ENCODE measurements at regions not wholly inside any gene's neighbourhood (a gene's known extent, or its start where the extent isn't known, plus 50 kb on each side); places are given as distances from the start of the nearest gene placed in this dataset.

DNA sequence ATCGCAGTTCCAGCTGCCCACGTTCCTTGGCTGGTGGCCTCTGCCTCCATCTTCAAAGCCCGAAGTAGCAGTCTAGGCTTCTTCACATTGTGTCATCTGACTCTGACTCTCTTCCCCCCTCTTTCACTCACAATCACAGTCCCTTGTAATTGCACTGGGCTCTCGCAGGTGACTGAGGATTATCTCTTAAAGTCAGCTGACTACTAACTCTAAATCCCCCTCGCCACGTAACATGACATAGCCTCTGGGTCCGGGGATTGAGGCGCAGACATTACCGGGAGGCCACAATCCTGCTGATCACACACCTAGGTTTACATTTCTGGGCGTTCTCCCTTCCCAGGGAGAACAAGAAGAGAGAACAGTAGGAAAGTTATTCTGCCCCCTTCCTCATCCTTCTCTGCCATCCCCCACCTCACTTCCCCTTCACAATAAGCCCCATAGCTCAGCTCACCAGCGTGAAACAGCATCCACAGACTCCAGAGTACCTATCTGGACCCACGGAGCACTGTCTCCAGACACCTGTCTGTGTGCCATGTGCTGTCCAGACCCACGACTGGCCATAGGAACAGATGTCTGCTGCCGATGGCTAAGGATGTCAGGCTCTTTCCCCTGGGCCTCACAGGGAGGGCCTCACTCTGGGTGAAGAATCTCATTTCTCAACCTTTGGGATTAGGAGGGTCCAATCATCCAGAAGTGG lies 64.3 kb upstream of the FZD7 start:
- no peak for DNase-seq (ENCODE audit: low read depth)

DNA sequence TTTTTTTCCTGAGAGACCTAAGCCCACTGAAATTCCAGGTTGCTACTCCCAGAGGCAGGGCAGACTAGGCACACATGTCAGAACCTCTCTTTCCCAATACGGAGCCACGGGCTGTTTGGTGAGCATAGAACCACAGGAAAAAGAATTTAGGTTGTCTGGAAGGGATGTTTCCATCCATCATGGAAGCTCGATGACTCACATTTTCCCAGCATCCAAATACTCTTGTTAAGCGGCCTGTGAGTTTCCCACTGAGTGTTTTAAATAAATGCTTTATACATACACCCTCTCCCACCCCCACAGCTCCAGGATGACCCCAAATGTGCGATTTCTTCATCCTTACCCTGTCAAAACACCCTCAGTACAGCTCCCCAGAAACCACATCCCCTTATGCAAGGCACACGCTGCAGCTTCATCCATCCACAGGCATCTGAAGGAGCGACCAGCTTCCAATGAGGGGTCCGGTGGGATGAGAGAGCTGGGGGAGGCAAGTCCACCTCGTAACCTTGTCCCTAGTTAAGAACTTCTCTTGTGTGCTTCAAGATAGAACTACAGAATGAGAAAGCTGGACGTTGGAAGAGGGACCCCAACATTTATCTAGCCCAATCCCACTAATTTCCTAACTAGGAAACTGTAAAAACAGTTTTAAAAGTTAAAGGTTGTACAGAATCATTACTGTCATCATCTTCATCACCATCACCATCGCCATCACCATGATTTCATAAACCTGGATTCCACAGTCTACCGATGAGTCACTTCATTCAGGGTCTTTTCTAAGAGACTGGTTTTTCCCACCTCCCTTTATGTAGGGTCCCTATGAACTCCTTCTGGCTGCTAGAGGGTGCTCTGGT lies 63.5 kb upstream of the FZD7 start:
- DNase-seq (ENCODE audit: low read depth) = no peak

DNA sequence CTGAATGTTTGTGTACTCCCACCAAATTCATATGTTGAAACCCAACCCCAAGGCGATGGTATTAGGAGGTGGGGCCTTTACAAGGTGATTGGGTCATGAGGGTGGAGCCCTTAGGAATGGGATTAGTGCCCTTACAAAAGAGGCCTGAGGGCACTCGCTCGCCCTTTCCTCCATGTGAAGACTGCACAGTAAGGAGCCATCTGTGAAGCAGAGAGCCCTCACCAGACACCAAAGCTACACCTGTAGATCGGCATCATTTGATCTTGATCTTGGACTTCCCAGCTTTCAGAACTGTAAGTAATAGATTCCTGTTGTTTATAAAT lies 62.9 kb upstream of the FZD7 start:
- DNase-seq (ENCODE audit: low read depth) = no peak

DNA sequence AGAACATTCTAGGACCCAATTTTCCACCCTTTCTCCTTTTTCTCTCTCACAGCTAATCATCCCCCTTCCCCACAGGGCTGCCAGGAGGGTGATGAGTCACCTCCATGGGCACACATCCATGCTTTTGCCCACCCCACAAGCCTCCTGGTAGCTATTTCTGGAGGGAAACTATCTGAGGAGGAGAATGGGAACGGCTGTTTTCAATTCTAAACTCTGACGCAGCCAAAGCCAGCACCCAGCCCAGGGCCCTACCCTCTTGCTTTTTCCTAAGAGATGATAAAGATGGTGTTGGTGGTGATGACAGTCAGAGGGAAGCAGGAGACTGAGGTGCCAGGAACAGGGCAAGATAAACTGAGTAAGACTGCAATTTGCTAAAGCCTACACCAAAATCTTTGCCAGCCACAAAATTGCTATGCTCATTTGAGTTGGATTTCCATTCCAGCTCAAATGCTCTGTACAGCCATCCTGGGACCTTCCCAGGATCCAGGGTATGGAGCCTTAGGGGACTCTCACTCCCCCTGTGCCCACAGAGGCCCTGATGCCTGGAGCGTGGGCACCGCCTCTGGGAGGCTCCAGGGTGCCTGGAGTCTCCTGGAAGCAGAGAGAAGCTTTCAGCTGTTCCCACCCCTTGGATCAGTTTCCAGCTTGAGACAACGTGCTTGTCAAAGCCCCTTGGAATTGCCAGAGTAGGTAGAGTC lies 62.0 kb upstream of the FZD7 start:
- DNase-seq (ENCODE audit: low read depth) = no peak

DNA sequence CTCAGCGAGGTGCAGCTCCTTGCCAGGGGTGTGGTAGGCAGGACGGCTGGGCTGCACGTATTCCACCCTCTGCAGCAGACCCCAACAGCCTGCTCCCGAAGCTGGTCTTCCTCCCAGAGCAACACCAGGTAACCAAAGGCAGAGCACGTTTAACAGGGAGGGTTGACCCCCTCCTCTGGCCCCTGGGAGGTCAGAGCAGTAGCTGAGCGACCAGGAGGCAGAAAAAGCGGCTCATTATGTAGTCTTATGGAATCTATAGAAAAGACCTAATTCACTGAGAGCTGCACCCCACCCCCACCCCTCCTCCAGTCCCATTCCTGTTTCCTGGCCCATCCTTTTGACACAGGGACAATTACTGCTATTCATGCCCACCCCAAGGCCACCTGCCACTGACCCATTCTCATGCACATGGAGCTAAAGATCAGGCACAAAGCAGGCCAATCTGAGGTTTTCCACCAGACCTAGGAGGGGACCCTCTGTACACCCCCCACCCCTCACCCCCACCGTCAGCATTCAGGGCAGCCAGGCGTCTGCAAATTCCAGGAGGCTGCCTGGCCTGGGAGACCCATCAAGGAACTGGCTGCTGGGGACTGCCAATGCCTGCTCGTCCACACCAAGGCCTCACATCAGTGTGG lies 60.9 kb upstream of the FZD7 start:
- DNase-seq (ENCODE audit: low read depth) = no peak

DNA sequence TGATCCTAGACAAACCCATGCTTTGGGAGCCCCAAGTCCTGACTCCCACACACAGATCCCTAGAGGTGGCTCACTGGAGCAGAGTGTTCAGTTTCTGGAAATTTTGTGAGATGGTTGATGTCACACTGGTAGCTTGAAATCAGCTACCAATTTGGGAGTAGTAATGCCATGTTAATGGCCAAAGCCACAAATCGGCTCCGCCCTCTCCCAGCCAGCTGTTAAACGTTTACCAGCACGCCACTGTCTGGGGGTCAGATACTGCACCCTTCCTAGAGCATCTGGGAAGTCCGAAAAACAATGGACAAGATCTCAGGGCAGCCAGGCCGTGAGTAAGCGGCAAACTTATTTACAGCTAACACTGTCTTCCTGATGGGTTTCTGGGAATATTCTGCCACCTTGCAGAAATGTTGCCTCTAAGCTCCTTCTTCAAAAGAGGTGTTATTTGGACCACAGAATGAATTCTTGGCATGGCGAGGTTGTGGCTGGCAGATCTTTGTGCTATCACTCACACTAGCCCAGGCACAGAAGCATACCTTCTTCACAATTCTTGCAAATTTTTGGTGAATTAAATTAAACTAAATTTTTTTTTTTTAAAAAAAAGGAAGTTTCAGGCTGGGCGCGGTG lies 60.2 kb upstream of the FZD7 start:
- DNase-seq (ENCODE audit: low read depth) = no peak

DNA sequence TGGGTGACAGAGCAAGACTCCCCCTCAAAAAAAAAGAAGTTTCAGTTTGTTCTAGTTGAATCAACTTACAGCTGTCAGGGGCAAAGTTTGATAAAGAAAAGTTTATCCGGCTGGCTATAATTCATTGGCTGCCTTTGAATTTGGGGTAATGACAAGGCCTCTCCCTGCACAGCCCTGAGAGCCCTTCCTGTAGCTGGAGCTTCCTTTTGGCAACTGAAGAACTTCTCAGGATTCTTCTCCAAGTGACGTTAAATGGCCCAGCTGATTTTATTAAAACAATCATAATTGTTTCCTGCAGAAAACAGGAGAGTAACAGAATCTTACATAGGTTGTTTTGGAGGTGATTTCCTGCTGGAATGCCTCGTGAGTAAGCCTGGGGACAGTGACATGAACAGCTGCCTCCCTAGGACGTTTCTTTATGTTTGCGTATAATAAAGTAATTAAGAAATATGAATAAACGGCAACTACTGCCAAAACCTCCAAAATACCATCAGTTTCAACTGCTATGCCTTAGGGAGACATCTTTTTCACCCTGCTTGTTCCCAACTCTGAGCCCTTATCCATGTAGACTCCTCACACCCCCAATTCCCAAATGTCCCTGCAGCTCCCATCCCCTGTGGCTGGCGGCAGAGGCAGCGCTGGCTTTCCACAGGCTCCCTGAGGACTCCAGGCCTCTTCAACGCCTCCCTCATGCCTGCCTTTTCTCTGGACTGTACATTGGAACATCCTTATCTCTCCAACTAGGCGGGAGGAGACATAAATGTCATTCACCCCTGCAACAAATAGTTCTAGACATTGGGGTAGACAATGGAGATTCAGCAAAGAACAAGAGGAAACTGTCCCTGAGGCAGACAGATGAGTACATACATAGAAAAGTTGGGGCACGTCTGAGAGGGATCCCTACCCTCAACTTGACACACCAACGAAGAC lies 59.2 kb upstream of the FZD7 start:
- no peak for DNase-seq (ENCODE audit: low read depth)

DNA sequence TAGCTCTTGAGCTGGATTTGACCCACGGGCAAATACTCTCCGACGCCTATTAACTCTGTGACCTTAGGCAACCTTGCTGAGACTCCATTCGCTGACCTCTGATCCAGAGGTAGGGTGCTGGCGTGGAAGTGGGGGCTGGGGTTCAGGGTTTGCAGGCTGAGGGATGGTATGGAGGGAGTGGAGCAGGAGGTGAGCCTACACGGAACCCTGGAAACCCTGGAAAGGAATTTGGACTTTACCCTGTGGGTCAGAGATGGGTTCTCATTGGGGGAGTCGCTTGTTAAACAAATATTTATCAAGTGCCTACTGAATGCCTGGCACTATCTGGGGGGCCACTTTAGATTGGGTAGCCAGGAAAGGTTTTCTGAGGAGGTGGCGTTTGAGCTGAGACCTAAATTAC lies 58.2 kb upstream of the FZD7 start:
- no peak for DNase-seq (ENCODE audit: low read depth)

DNA sequence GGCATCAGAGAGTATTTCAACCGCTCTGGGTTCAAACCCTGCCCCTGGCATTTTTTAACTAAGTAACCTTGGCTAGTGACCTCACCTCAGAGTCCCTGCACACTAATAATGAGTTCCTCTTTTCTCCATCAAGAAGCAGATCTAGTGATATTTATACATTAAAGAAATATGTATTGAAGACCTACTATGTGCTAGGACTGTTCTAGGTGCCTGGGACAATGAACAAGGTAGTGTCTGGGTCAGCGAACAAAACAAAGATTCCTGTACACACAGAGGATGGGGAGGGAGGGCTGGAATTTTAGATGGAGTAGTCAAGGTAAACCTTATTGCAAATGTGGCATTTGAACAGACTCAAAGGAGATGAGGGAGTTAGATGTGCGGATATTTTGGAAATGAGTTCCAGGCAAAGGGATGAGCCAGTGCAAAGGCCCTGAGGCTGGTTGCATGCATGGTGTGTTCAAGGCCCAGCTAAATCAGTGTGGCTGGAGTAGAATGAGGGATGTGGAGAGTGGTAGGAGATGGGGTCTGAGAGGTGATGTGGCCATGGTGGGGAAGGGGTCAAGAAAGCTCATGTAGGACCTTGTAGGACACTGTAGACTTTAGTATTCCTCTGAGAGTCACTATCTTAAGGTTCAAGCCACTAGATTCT lies 57.6 kb upstream of the FZD7 start:
- no peak for DNase-seq (ENCODE audit: low read depth)

DNA sequence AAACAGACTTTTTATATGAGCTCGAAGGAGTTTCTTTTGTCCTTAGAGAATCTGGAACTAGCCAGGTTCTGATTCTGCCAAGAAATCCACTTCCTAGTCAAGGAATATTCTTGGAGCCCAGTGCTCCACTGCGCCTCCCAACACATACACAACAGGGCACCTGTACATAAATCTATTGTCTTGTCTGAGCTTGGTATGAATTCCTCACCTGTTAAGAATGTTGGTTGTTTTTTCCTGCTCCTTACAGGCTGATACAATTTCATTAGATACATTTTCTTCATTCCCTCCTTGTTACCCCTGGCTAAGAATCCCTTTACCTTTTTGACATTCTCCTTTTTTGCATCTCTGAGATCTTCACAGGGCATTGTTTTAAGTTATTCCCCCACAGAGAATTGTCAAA lies 56.0 kb upstream of the FZD7 start:
- no peak for DNase-seq (ENCODE audit: low read depth)

DNA sequence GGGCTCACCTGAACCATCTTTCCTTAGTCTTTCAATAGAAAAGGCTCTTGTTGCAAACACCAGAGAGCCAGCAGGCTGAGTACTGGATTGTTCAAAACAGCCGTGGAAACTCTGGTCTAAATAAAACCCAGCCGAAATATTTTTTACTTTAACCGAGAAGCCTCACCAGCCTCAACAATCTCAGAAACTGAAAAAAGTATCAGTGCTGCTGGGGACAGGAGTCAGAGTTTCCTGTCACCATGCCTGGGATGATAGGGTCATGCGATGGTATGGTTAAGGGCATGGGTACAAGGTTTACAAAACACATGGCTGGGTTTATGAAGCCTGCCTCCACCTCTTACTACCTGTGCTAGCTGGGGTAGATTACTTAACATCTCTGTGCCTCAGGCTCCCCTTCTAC lies 55.3 kb upstream of the FZD7 start:
- DNase-seq (ENCODE audit: low read depth) = no peak

DNA sequence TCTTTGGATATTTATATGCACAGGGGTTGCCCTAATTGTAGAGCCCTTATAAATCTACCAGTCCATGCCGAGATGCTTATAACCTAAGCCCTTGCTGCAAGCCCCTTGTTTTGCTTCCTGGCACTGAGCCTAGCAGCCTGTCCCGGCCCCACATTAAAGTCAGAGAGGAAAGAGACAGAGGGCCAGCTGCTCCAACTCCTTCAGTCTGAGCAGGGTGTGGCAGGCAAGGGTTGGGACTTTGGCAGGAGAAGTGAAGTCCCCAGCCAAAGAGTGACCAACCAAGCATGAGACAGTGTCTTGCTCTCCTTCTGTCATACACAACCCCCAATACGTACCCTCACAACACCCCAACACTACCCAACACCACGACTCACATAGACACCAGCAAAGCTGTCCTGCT lies 54.7 kb upstream of the FZD7 start:
- DNase-seq (ENCODE audit: low read depth) = no peak

DNA sequence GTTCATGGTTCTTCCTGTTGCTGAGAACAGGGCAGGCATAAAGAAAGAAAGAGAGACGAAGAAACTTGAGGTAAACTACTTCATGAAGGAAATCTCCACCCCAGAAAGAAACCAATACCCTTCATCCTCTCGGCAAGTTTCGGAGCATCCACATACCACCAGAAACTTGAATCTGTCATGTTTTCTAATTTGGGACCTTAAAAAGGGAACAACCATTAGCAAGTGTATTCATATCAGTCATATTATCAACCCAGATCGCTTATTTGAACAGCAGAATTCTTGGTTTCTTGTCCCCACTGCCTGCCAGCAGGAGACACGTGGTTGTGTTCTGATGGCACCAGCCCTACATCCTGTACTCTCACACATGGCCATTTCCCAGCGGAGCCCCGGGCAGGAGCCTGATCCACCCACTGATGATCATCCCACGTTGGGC lies 53.2 kb upstream of the FZD7 start:
- no peak for DNase-seq (ENCODE audit: low read depth)

DNA sequence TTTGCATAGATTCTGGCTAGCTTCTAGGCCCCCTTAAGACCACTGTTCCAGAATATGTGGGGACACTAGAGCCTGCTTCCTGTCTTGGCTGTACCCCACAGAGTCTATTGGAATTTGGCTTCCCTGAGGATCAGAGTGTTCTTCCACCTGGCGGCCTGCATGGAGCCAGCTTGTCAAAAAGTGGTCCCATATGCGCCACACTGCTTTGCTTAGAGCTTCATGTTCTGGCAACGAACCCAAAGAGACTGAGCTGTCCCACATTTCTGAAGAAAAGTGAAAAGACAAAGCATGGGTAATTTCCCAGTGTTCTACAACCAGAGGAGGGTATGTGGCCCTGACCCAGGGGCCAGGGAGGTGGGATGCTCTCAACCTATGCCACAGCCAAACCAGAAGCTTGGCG lies 52.7 kb upstream of the FZD7 start:
- DNase-seq (ENCODE audit: low read depth) = no peak

DNA sequence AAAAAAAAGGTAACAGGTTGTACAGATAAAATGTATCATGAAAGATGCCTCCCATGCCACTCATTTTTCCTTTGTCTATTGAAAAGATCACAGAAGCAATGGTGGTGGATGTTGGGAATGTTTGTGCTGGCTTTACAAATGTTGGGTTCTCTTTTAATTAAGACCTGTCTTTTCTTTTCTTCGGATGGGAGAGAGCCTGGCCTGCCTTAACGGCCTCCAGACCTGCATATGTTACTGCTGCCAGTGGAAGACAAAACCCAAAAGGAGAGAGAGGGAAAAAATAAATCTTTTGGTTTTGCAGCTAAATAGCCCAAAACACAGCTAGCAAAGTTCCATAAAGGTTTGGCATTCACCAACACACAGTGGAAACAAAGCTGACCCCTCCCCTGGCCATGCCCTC lies 50.5 kb upstream of the FZD7 start:
- no peak for DNase-seq (ENCODE audit: low read depth)

DNA sequence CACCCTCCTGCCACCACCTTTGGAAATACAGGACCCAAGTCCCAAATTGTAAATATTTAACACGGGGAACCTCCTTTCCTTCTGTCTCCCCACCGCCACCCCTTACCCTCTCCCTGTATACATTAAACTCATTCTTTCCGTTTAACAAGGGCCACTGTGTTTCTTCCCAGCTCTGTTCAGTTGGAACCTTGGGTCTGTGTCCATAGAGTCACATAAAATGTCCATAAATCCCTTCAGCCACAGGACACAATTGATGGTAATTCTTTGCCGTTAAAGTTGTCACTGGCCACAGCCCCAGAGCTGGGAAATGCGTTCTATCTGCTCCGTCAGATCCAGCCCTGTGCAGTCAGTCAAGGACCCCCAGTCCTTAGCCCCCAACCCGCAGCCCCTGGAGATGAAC lies 49.9 kb upstream of the FZD7 start:
- DNase-seq (ENCODE audit: low read depth) = no peak
